ENCODE measurements at regions not wholly inside any gene's neighbourhood (a gene's known extent, or its start where the extent isn't known, plus 50 kb on each side); places are given as distances from the start of the nearest gene placed in this dataset.
"Not testable (repeated sequence)": the region's sequence is repeated elsewhere in the genome, so short reads cannot be mapped to it uniquely, and the experiment has no call there.

DNA sequence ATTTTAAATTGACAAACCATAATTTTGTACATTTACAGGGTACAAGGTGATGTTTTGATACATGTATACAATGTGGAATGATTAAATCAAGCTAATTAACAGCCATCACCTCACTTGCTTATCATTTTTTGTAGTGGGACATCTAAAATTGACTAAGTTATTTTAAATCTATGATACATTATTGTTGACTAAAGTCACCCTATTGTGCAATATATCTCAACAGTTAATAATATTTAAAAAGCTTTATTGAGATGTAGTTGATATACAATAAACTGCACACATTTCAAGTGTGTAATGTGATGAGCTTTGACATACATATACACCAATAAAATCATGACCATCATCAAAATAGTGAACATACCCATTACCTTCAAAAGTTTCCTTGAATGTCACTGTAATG is 242.5 kb upstream of the PLXNA2 start:
- Histone ChIP-seq H3K36me3 (ENCODE audit: control insufficient read depth in 2 of 2, insufficient read depth in 1 of 2, low read length in 2 of 2) (no peaks in the 10 kb centered on the region), H3K9me3 (ENCODE audit: control insufficient read depth, insufficient read depth, low read depth, low read length) (no peaks in the 10 kb centered on the region), H3K4me1 (ENCODE audit: control insufficient read depth, insufficient read depth, low read length) (no peaks in the 10 kb centered on the region), H3K27ac (ENCODE audit: extremely low read depth, low read depth, low read length) (no peak overlapping the region), H3K4me3 (ENCODE audit: low read depth, low read length) (no peak overlapping the region)
- ChIA-PET CTCF (interaction anchor here (2.7 kb wide), 1 partner anchor 10 kb away, joined by 12 read pairs; no protein-coding TSS in a partner anchor), POLR2A (no interaction called here)
- TF ChIP-seq YY1 (tag by site-specific recombination; IDR thresholded peaks at IDR 0.05) (no peak), EGR2 (tag by site-specific recombination; IDR thresholded peaks at IDR 0.05; ENCODE audit: low read depth) (no peak), ZNF558 (tag by site-specific recombination; IDR thresholded peaks at IDR 0.05) (no peak), ZNF274 (IDR thresholded peaks at IDR 0.05; ENCODE audit: low read length) (no peak), ZNF274 (tag by site-specific recombination; IDR thresholded peaks at IDR 0.05; ENCODE audit: borderline replicate concordance) (no peak), ZSCAN30 (tag by site-specific recombination; IDR thresholded peaks at IDR 0.05) (no peak), ZNF112 (tag by site-specific recombination; IDR thresholded peaks at IDR 0.05) (no peak), ZNF529 (tag by site-specific recombination; IDR thresholded peaks at IDR 0.05; ENCODE audit: insufficient replicate concordance) (no peak), ZNF600 (tag by site-specific recombination; IDR thresholded peaks at IDR 0.05) (no peak), ZNF394 (tag by site-specific recombination; IDR thresholded peaks at IDR 0.05; ENCODE audit: borderline replicate concordance) (no peak), ZNF221 (tag by site-specific recombination; IDR thresholded peaks at IDR 0.05; ENCODE audit: borderline replicate concordance) (no peak), ZNF701 (tag by site-specific recombination; IDR thresholded peaks at IDR 0.05) (no peak)
- TF ChIP-seq, protein P1, sequence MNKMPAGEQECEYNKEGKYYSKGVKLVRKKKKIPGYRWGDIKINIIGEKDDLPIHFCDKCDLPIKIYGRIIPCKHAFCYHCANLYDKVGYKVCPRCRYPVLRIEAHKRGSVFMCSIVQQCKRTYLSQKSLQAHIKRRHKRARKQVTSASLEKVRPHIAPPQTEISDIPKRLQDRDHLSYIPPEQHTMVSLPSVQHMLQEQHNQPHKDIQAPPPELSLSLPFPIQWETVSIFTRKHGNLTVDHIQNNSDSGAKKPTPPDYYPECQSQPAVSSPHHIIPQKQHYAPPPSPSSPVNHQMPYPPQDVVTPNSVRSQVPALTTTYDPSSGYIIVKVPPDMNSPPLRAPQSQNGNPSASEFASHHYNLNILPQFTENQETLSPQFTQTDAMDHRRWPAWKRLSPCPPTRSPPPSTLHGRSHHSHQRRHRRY (tag by site-specific recombination; IDR thresholded peaks at IDR 0.05) = no peak

- H3K9me3 ChIP-seq (ENCODE audit: control insufficient read depth, insufficient read depth, low read depth, low read length); POLR2A ChIA-PET; H3K4me1 ChIP-seq (ENCODE audit: control insufficient read depth, insufficient read depth, low read length); H3K27ac ChIP-seq (ENCODE audit: extremely low read depth, low read depth, low read length); H3K4me3 ChIP-seq (ENCODE audit: low read depth, low read length); H3K36me3 ChIP-seq (ENCODE audit: control insufficient read depth in 2 of 2, insufficient read depth in 1 of 2, low read length in 2 of 2); CTCF ChIA-PET: not testable (repeated sequence)
These were observed 244.2 kb upstream of the PLXNA2 start for GRCh38 chr1:208488432-208488831.

- H3K4me1 ChIP-seq (ENCODE audit: control insufficient read depth, insufficient read depth, low read length) = no peaks in the 10 kb centered on the region
- H3K36me3 ChIP-seq (ENCODE audit: control insufficient read depth in 2 of 2, insufficient read depth in 1 of 2, low read length in 2 of 2) = no peaks in the 10 kb centered on the region
- no peak overlapping the region for H3K27ac ChIP-seq (ENCODE audit: extremely low read depth, low read depth, low read length)
- POLR2A ChIA-PET = no interaction called here
- TF ChIP-seq ZNF138 (tag by site-specific recombination; IDR thresholded peaks at IDR 0.05; ENCODE audit: borderline replicate concordance) (no peak), ZNF768 (tag by site-specific recombination; IDR thresholded peaks at IDR 0.05) (no peak), ZBTB1 (tag by site-specific recombination; IDR thresholded peaks at IDR 0.05) (no peak)
- TF ChIP-seq, protein P2, sequence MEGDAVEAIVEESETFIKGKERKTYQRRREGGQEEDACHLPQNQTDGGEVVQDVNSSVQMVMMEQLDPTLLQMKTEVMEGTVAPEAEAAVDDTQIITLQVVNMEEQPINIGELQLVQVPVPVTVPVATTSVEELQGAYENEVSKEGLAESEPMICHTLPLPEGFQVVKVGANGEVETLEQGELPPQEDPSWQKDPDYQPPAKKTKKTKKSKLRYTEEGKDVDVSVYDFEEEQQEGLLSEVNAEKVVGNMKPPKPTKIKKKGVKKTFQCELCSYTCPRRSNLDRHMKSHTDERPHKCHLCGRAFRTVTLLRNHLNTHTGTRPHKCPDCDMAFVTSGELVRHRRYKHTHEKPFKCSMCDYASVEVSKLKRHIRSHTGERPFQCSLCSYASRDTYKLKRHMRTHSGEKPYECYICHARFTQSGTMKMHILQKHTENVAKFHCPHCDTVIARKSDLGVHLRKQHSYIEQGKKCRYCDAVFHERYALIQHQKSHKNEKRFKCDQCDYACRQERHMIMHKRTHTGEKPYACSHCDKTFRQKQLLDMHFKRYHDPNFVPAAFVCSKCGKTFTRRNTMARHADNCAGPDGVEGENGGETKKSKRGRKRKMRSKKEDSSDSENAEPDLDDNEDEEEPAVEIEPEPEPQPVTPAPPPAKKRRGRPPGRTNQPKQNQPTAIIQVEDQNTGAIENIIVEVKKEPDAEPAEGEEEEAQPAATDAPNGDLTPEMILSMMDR (tag by site-specific recombination; IDR thresholded peaks at IDR 0.05) = no peak
- H3K9me3 ChIP-seq (ENCODE audit: control insufficient read depth, insufficient read depth, low read depth, low read length) = no peaks in the 10 kb centered on the region
- CTCF ChIA-PET = interaction anchor here (0.6 to 0.7 kb wide), 4 partner anchors 42 to 475 kb away, joined by 3 read pairs; no protein-coding TSS in a partner anchor
- no peak overlapping the region for H3K4me3 ChIP-seq (ENCODE audit: low read depth, low read length)
These were observed 252.5 kb upstream of the PLXNA2 start for GRCh38 chr1:208496467-208497371.
